C1 segment of cervical spinal cord (tissue), 14 donors: ENCODE measurements at regions not wholly inside any gene's neighbourhood (a gene's known extent, or its start where the extent isn't known, plus 50 kb on each side); places are given as distances from the start of the nearest gene placed in this dataset.
"Not testable (repeated sequence)": the region's sequence is repeated elsewhere in the genome, so short reads cannot be mapped to it uniquely, and the experiment has no call there.

Experiments used
- DNase-seq, 14 donors: peaks; one replicate each; lab custom pipeline; 2025; lab: John Stamatoyannopoulos, UW

- no peak for DNase-seq
Observed at GRCh38 chr4:12116009-12116552, 687.4 kb upstream of the HS3ST1 start.

DNA sequence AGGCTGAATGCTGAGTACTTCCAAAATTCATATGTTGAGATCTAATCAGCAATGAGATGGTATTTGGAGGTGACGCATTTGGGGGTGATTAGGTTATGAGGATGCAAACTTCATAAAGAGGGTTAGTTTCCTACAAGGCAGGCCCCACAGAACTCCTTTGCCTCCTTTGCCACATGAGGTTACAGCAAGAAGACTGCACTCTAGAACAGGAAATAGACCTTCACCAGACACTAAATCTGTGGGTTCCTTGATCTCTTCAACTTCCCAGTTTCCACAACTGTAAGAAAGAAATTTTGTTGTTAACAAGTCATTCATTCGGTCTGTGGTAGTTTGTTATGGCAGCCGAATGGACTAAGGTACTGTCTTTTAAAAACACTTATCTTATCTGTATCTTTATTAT is 681.9 kb upstream of the HS3ST1 start:
- no peak for DNase-seq

- DNase-seq = not testable (repeated sequence)
Observed at GRCh38 chr4:12109056-12109455, 680.4 kb upstream of the HS3ST1 start.

GRCh38 chr4:12105519-12105918 is 676.8 kb upstream of the HS3ST1 start:
- DNase-seq = no peak

- DNase-seq = not testable (repeated sequence)
Observed at GRCh38 chr4:12089920-12090319, 661.2 kb upstream of the HS3ST1 start.

DNA sequence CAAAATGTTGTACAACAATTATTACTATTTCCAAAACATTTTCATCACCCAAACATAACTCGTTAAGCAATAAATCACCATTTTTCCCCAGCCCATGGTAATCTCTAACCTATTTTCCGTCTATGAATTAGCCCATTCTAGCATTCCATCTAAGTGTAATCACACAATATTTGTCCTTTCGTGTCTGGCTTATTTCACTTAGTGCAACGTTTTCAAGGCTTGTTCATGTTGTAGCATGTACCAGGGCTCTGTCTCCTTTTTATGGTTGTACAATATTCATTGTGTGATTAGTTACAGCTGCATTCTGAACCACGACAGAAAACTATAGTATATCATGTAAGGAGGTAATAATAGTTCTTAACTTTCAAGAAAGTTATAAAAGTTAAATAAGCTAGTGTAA is 656.0 kb upstream of the HS3ST1 start:
- DNase-seq = no peak

DNA sequence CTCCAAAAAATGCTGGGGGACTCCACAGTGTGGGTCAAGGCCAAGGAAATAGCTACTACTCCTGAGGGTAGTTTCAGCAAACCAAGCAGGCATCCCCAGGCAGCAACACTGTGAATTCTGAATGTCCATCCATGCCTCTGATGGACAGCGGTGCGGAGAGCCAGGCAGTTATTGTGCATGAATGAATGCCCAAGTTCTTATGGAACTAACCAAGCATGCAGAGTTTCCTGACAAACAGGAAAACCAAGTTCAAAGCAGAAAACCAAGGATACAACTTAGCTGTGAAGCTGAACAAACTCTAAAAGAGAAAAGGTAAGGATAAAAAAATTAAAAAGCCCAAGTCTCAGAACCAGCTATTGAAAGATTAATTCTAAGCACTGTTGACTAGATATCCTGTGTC is 642.6 kb upstream of the HS3ST1 start:
- no peak for DNase-seq

- DNase-seq = no peak
Observed at GRCh38 chr4:12053966-12054365, 625.3 kb upstream of the HS3ST1 start.

- DNase-seq = no peak
Observed at GRCh38 chr4:12053556-12053955, 624.9 kb upstream of the HS3ST1 start.

- DNase-seq = no peak
Observed at GRCh38 chr4:12050357-12050756, 621.7 kb upstream of the HS3ST1 start.

DNA sequence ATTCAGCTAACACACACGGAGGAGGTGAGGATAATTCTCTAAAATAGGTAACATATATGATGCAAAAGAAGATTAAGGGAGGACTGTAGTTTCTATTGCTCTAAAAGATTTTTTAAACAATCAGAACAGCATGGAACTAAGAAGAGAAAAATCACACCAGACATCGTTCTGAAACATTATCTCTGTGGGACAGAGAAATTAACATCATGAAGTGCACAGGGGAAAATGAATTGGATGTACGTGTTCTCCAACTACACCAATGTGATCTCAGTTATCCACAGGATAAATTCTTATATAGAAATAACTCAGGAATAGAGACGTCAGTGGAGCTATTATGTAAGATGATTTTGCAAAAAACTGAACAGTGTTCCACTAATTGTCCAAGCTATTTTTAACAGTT is 614.1 kb upstream of the HS3ST1 start:
- DNase-seq = no peak

- no peak for DNase-seq
Observed at GRCh38 chr4:12041828-12042227, 613.1 kb upstream of the HS3ST1 start.

- no peak for DNase-seq
Observed at GRCh38 chr4:12036450-12036849, 607.8 kb upstream of the HS3ST1 start.

- DNase-seq = no peak
Observed at GRCh38 chr4:12028258-12028657, 599.6 kb upstream of the HS3ST1 start.

- no peak for DNase-seq
Observed at GRCh38 chr4:12022409-12022808, 593.7 kb upstream of the HS3ST1 start.

DNA sequence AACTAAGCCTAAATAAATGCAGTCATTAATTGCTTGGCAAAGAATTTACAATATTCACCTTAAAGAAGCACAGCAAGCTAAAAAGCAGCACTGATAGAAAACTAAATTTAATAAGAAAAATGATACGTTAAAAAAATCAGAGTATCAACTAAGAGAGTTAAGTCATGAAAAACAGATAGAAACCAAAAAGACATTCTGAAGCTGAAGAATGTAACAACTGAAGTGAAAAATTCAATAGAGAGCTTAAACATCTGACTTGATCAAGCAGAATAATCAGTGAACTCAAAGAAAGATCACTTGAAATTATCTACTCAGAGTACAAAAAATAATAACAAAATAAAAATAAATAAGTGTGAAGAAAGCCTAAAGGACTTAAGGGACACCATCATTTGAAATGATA is 588.0 kb upstream of the HS3ST1 start:
- no peak for DNase-seq

DNA sequence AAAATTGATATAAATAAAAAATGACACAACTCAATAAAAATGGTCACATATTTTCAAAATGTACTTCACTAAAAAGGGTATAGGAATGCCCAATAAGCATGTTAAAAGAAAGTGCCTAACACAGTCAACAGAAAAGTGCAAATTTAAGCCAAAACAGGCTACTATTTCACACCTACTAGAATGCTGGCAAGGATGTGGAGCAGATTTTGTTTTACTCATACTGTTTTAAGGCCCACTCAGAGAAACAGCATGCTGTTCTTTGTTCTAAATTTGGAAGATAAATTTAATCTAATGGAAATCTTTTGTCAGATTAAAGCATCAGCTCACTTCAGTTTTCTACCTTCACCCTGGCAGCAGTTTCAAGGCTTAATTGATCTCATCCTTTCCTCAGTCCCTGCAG is 576.8 kb upstream of the HS3ST1 start:
- no peak for DNase-seq

DNA sequence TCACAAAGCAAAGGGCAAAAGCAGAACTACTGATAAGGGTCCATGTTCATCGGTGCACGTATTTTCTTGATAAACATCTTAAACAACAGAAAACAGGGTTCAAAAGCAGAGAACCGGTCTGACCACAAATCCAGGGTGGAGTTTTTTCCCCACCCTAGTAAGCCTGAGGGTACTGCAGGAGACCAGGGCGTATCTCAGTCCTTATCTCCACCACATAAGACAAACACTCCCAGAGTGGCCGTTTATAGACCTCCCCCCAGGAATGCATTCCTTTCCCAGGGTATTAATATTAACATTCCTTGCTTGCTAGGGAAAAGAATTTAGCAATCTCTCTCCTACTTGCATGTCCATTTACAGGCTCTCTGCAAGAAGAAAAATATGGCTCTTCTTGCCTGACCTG is 567.9 kb upstream of the HS3ST1 start:
- DNase-seq = not testable (repeated sequence)

DNA sequence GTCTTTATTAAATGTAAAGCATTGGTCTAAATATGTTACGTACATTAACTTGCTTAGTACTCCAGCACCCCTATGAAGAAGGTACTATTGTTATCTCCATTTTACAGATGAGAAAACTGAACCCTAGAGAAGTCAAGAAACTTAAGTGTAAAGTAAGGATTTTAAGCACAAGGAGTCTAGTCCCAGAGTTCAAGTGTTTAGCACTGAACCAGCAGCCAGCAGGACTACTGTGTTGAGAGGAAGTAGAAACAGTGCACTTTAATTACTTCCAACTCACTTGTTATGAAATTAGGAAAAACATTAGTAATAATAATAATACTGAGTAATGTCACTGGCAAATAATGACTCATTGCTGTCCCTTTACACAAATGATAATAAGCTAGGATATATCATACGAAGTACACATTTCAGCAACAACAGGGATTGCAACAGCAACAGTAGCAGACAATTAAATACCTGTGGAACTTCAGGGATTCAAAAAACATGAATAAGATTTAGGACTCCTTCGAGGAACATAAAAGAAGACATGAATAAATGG is 548.1 kb upstream of the HS3ST1 start:
- no peak for DNase-seq

- DNase-seq = no peak
Observed at GRCh38 chr4:11973270-11973669, 544.6 kb upstream of the HS3ST1 start.

DNA sequence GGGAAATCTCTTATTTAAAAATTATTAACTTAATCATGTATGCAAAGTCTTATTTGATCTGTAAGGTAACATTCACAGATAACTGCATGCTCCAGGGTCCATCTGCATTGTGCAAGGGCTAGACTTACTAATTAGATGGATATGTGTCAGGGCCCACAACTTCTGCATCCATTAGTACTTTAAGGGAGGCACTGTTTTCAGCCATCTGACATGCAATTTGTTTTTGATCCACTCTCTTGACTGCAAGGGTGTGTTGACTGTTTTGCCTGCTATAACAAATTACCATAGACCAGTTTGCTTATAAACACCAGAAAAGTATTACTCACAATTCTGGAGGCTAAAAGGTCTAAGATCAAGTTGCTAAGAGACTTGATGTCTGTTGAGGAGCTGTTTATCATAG is 542.1 kb upstream of the HS3ST1 start:
- DNase-seq = no peak

DNA sequence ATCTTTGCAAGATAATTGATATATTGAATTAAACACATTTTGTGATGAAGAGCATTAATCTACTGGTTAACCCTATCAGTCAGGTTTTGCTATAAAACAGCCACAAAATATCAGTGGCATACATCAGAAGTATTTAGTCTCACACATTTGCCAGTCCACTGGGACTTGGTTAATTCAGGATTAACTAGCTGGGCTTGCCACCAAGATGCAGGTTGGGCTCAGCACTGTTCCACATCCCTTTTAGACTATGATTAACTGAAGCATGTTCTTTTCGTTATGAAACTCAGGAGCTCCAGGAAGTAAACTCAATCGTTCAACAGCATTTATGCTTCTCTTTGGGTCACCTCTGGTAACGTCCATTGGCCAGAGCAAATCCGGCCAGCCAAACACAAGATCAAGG is 538.1 kb upstream of the HS3ST1 start:
- no peak for DNase-seq

DNA sequence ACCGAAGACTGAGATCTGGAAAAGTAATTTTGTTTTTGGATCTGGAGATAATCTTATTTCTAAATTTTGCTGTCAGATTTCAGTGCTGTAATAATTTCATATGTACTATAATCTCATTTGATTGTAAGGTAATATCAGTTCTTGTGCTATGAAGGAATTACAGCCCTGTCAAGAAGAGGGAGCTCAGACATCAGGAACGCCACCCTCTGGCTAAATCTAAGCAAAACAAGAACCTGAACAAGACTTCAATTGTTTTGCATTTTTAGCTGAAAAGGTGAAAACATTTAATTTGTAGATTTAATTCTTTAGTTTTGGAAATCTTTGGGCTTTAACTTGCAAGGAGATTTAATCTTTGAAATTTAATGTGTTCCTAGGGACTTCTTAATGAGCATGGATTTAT is 525.4 kb upstream of the HS3ST1 start:
- DNase-seq = no peak

GRCh38 chr4:11949355-11949754 is 520.7 kb upstream of the HS3ST1 start:
- DNase-seq = no peak
